GM21423 (cell line): ENCODE measurements at regions not wholly inside any gene's neighbourhood (a gene's known extent, or its start where the extent isn't known, plus 50 kb on each side); places are given as distances from the start of the nearest gene placed in this dataset.

ENCODE experiments used
- ATAC-seq: cut with Tn5 transposase; IDR thresholded peaks from one replicate; pipeline ENCODE4 v1.9.1; 2021; ENCODE audit warnings: mild to moderate bottlenecking, moderate library complexity; ENCODE audit not compliant: unreplicated experiment

- ATAC-seq: no peak
Observed at GRCh38 chr11:113556036-113556435, 80.8 kb upstream of the DRD2 start.

DNA sequence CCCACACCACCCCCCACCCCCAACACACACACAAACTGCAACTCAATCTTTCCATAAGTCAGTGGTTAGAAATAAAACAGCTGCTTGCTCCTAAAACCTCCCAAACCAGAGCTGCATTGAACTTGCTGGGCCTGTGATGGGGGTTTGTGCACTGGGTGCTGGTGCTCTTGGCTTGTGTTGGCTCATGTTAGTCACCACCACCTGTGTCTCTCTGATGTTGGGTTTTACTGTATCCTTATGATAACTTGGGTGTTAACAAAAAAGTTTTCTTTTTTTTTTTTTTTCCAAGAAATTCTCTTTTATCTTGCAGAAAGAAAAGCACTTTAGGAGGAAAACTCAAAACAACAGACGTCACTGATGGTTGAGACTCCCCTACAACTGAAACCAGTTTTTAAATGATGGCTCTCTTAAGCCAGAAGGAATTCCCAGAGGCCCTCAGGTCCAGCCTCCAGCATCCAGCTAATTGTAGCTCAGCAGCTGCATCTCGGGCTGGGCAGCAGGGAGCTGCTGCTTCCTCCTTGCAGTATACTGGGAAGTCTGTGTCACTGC is 79.9 kb upstream of the DRD2 start:
- ATAC-seq: no peak

DNA sequence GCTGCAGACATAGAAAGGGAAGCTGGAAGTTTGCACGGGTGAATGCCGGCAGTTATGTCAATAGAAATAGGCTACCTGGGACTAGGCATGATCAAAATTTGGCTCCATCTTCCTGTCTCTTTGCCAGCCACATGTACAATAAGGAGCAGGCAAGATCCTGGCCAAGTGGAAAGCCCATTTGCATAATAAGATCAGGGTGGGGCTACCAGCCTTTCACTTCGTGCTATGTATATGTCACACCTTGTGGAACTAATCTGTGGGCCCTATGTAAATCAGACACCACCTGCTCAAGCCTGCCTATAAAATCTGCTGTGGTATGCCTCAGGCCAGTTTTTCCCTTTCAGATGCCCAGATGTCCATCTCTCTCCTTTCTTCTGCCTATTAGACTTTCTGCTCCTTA is 79.3 kb upstream of the DRD2 start:
- ATAC-seq: no peak

- no peak for ATAC-seq
Observed at GRCh38 chr11:113553915-113554314, 78.7 kb upstream of the DRD2 start.

DNA sequence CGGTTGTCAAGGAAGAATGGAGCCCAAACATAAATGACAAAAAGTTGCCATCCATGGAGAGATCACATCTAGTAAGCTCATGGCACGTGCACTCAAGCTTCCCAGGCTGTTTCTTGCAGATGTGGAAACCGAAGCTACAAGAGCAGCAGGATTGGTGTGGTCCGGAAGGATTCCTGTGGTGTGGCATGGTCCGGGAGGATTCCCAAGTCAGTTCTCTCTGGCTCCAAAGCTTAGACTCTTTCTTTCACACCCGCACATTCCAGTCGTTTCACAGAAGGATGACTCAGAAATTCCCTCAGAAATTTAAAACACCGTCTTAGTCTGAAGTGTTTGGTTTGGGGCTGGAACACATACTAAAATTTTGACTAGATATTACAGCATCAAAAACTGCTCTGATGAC is 78.0 kb upstream of the DRD2 start:
- no peak for ATAC-seq

DNA sequence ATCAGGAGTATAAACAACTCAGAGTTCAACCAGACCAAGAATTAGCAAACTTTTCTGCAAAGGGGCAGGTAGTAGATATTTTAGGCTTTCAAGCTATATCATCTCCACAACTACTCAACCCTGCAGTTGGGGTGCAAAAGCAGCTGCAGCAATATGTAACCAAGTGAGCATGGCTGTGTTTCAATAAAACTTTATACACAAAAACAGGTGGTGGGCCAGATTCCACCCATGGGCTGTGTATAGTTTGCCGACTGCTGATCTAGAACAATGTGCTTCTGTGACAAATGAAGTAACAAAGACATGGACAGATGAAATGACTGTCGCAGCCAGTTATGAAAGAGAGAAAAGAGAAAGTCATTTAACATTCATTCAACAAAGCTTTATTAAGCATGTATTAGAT is 77.1 kb upstream of the DRD2 start:
- ATAC-seq: no peak

DNA sequence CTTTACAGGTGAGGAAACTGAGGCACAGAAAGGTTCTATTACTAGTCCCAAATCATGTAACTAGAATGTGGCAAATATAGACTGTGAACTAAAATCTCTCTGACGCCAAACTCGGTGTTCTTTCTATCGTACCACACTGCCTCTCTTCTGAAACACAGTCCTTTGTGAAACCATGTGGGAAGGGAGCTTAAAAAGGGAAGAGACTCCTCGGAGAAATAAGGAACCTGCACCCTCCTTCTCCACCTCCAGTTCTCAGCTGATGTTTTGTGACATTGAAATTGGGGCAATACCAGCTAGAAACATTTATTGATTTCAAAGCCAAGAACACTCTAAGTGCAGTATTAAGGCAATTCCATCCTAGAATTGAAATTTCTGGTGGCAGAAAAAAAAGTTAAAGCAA is 76.4 kb upstream of the DRD2 start:
- no peak for ATAC-seq

DNA sequence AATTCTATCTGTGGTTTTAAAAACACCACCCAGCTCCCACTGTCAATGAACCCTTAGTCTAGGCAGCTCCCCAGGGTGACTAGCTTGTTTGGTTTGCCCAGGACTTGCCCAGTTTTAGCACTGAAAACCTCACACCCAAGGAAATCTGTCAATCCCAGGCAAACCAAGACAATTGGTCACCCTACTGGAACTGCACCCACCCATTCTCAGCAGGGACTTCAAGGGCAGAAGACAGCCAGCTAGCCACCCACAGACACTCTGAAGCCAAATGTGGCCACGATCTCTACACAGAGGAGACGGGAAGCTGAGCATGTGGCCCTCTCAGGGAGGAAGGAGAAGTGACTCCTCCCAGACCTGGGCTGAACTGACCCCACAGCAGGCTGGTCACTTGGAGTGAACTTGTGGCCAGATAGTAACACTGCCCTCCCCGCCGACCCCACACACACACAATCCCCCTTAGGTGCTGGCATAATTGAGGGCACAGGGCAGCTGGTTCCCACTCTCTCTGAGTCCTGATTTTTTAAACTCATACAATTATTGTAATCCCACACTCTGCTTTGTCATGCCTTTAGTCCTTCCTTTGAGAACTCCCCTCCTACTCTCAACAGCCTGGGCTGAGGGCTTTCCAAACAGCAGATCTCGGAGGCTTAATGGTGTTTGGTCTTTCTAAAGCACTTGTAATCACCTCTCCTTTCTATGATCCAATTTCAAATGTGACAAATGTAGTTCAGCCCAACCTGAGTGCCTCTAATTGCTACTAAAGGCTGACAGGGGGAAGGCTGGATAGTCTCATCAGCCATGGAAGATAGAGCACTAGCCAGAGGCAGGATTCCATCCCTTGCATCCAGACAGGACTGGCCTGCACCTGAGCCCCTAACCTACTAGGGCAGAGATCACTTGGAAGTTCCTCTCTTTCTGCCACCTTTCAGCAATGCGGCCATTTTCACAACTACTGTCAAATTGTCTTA is 74.7 kb upstream of the DRD2 start:
- ATAC-seq: no peak

DNA sequence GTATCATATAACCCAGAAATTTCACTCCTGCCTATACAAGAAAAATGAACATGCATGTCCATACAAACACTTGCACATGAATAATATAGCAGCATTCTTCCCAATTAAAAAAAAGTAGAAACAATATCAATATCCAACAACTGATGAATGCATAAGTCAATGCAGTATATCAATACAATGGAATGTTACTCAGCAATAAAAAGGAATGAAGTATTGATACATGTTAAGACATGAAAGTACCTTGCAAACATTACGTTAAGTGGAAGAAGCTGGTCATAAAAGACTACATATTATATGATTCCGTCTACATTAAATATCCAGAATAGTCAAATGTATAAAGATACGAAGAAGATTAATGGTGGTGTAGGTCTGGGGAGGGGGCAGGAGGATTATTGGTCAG is 73.9 kb upstream of the DRD2 start:
- ATAC-seq: no peak

DNA sequence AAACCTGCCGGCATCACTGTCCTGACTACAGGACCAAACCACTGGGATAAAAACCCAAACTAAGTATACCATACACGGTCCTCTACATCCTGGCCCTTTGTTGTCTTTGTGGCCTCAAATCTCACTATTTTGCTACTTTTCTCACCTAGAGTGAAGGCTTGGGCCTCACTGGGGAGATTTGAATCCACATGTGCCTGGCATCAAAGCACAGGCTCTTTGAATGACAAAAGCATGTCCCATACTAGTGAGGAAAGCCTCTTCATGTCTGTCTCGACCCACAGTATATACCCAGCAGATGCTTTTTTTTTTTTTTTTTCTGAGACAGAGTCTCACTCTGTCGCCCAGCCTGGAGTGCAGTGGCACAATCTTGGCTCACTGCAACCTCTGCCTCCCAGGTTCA is 72.5 kb upstream of the DRD2 start:
- ATAC-seq: no peak

DNA sequence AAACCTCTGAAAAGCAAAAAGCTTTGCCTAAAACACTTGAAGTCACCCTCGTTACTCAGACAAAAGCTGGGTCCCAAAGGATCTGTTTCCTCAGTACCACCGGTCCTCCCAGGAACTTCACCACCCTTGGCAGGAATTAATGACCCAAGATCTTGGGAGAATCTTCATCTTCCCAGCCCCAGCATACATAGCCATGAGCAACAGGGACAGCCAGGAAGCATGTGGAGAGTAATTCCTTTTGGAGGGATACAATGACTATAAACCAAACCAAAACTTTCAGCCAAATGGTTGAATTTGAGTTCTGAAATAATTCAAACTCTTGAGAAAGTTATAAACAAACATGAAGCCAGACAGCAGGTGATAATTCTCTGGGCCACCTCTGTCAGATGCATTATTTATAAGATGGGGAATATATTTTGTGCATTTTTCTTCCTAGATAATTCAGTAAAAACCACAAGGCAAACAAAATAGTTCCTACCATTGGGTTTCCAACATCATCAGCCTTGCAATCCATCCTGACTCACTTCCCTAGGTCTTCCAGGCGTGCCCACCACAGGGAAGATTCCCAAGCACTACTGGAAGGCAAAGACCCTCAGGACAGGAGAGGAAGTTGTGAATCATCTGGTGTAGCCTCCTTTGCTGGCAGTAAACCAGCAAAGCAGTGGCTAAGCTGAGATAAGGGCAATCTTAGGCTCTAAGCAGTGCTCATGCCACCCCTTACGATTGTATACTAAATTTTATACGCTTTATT is 71.7 kb upstream of the DRD2 start:
- ATAC-seq: no peak

GRCh38 chr11:113542420-113542819 is 67.2 kb upstream of the DRD2 start:
- no peak for ATAC-seq

GRCh38 chr11:113540416-113541330 is 65.5 kb upstream of the DRD2 start:
- ATAC-seq: no peak

DNA sequence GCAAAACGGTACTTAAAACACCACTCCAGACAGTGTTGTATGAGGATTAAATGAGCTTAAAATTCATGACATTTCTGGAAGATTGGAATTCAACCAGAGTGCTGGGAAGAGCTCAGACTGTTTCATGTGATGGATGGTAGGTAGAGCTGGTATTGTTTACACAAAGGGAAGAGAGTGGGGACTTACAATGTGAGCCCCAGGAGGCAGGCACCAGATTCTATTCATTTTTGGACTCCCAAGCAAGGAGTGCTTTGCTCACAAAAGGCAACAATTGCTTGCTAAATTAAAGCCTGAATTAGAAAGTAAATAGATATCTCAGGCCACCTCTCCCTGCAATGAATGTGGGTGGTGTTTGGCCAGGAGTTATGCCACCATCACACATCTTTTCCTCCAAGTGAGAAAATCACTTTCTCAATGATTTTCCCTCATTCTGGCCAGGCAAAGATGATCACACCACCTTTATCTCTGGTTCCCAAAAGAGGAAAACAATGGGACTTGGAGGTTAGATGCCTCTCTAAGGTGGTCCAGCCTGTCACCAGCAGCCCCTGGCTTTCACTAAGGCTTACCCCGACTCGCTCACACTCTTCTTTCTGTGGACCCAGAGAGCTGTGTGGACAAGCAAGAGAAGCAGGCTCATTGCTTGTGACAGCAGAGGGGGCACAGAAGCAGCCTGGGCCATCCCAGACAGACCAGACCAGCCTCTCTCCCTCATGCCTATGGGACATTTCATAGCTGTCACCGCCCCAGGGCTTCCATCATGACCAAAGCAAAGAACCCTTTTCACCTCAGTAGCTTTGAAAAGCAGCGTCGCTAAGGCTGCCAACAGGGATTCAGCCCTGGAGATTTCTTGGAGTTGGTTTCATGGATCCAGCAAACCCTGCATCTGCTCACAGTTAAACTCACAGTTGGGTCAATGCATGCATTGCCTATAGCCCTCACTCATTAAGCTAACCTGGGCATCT is 63.5 kb upstream of the DRD2 start:
- no peak for ATAC-seq

- no peak for ATAC-seq
Observed at GRCh38 chr11:113534625-113535024, 59.4 kb upstream of the DRD2 start.

- no peak for ATAC-seq
Observed at GRCh38 chr11:113533425-113533698, 58.2 kb upstream of the DRD2 start.

GRCh38 chr11:113532697-113533424 is 57.7 kb upstream of the DRD2 start:
- no peak for ATAC-seq

GRCh38 chr11:113531575-113532451 is 56.6 kb upstream of the DRD2 start:
- no peak for ATAC-seq
